PC-9 (cell line): ENCODE measurements at regions not wholly inside any gene's neighbourhood (a gene's known extent, or its start where the extent isn't known, plus 50 kb on each side); places are given as distances from the start of the nearest gene placed in this dataset.

Experiments
- BruUV-seq: library from RNA; stranded (reverse); fragments of 400-500 nt; replicated peaks from 2 replicates; lab custom pipeline; 2021; lab: Mats Ljungman, UMichigan
- CTCF ChIA-PET: fragments of 300-600 bp; sonication (Branson Sonifier 250); formaldehyde crosslinking; loops from one replicate; lab custom pipeline; 2022; ENCODE audit warnings: antibody characterized with exemption; lab: Charles Lee
- POLR2A ChIA-PET: fragments of 300-600 bp; sonication (Branson Sonifier 250); formaldehyde crosslinking; loops from one replicate; lab custom pipeline; 2022; ENCODE audit warnings: antibody characterized with exemption; ENCODE audit not compliant: unreplicated experiment; lab: Charles Lee
- DNase-seq, 2 experiments: peaks; one replicate each; pipeline versions ENCODE4 v3.0.0 to v3.0.0-alpha.2; 2015 to 2022; ENCODE audit warnings: mixed read lengths in 1 of 2
- H2AFZ ChIP-seq: fragments of 200-600 bp; sonication (generic); 2 replicates; pipeline ENCODE4 v1.8.1; 2017; ENCODE audit warnings: antibody characterized with exemption
- H3F3A ChIP-seq: fragments of 200-600 bp; sonication (generic); 2 replicates; pipeline ENCODE4 v1.8.1; 2017; ENCODE audit warnings: antibody characterized with exemption, mild to moderate bottlenecking, low read depth; ENCODE audit not compliant: insufficient read depth
- H3K27ac ChIP-seq: fragments of 200-600 bp; sonication (generic); 2 replicates; pipeline ENCODE4 v1.6.1; 2016; ENCODE audit warnings: mixed run types
- H3K27me3 ChIP-seq: fragments of 200-600 bp; sonication (generic); 2 replicates; pipeline ENCODE4 v1.6.1; 2016; ENCODE audit warnings: low read depth, mixed run types; ENCODE audit not compliant: insufficient read depth
- H3K36me3 ChIP-seq: fragments of 200-600 bp; sonication (generic); 2 replicates; pipeline ENCODE4 v1.6.1; 2016; ENCODE audit warnings: low read depth, mixed run types
- H3K4me1 ChIP-seq: fragments of 200-600 bp; sonication (generic); replicated peaks from 2 replicates; pipeline ENCODE4 v1.6.1; 2016; ENCODE audit warnings: mixed run types; ENCODE audit not compliant: insufficient read depth
- H3K4me2 ChIP-seq: fragments of 200-600 bp; sonication (generic); 2 replicates; pipeline ENCODE4 v1.6.1; 2017; ENCODE audit warnings: mixed run types
- H3K4me3 ChIP-seq: fragments of 200-600 bp; sonication (generic); 2 replicates; pipeline ENCODE4 v1.6.1; 2016; ENCODE audit warnings: mixed run types
- H3K79me2 ChIP-seq: fragments of 200-600 bp; sonication (generic); 2 replicates; pipeline ENCODE4 v1.6.1; 2017; ENCODE audit warnings: low read depth, mixed run types
- H3K9me2 ChIP-seq: fragments of 200-600 bp; sonication (generic); 2 replicates; pipeline ENCODE4 v1.8.1; 2017; ENCODE audit warnings: mild to moderate bottlenecking; ENCODE audit not compliant: insufficient read depth
- H3K9me3 ChIP-seq: fragments of 200-600 bp; sonication (generic); 2 replicates; pipeline ENCODE4 v1.8.1; 2016; ENCODE audit warnings: low read depth; ENCODE audit not compliant: insufficient read depth
- H4K20me1 ChIP-seq: fragments of 200-600 bp; sonication (generic); 2 replicates; pipeline ENCODE4 v1.8.1; 2017; ENCODE audit not compliant: insufficient read depth
- EZH2 ChIP-seq: fragments of 200-600 bp; sonication (generic); IDR thresholded peaks from 2 replicates; pipeline ENCODE4 v1.8.0; 2017; ENCODE audit warnings: antibody characterized with exemption, low read depth
- intact Hi-C: fragments of 100-400 bp; cut with micrococcal nuclease; formaldehyde crosslinking; loops from one replicate; pipeline ENCODE4 v1.10.0; 2022; ENCODE audit not compliant: unreplicated experiment
- TF ChIP-seq, protein P1 (sequence below): fragments of 200-600 bp; sonication (generic); conservative IDR thresholded peaks from 2 replicates; pipeline ENCODE4 v1.6.1; 2017; ENCODE audit warnings: mixed run types, antibody characterized with exemption, mild to moderate bottlenecking, moderate library complexity

- H3K36me3 ChIP-seq, result no peaks in the 10 kb centered on the region
- no peaks in the 10 kb centered on the region for H4K20me1 ChIP-seq
- H3K4me1 ChIP-seq, result no peaks in the 10 kb centered on the region
- no peak overlapping the region for H2AFZ ChIP-seq
- no peak for DNase-seq
- H3K27ac ChIP-seq, result no peak overlapping the region
- no TSS peak for BruUV-seq
- intact Hi-C loops, result no loop called here
- no peaks in the 10 kb centered on the region for H3K9me2 ChIP-seq
- H3K4me3 ChIP-seq, result no peak overlapping the region
- ChIA-PET POLR2A (no interaction called here), CTCF (no interaction called here)
- no peaks in the 10 kb centered on the region for H3K79me2 ChIP-seq
- no peaks in the 10 kb centered on the region for H3F3A ChIP-seq
- peaks cover 40% of the 10 kb centered on the region; the same call in 1 of the 2 replicates for H3K27me3 ChIP-seq
- TF ChIP-seq, protein P1, sequence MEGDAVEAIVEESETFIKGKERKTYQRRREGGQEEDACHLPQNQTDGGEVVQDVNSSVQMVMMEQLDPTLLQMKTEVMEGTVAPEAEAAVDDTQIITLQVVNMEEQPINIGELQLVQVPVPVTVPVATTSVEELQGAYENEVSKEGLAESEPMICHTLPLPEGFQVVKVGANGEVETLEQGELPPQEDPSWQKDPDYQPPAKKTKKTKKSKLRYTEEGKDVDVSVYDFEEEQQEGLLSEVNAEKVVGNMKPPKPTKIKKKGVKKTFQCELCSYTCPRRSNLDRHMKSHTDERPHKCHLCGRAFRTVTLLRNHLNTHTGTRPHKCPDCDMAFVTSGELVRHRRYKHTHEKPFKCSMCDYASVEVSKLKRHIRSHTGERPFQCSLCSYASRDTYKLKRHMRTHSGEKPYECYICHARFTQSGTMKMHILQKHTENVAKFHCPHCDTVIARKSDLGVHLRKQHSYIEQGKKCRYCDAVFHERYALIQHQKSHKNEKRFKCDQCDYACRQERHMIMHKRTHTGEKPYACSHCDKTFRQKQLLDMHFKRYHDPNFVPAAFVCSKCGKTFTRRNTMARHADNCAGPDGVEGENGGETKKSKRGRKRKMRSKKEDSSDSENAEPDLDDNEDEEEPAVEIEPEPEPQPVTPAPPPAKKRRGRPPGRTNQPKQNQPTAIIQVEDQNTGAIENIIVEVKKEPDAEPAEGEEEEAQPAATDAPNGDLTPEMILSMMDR, result no peak
- TF ChIP-seq EZH2, result no peak
- H3K9me3 ChIP-seq, result no peaks in the 10 kb centered on the region
- H3K4me2 ChIP-seq, result no peak overlapping the region
These were observed 79.1 kb upstream of the DYNC1I2 start for GRCh38 chr2:171608168-171608567.

GRCh38 chr2:171610824-171611223 is 76.4 kb upstream of the DYNC1I2 start:
- Histone ChIP-seq H2AFZ (no peak overlapping the region), H3F3A (no peaks in the 10 kb centered on the region), H3K9me2 (no peaks in the 10 kb centered on the region), H3K4me1 (no peaks in the 10 kb centered on the region), H3K36me3 (no peaks in the 10 kb centered on the region), H3K4me2 (no peak overlapping the region), H3K27ac (no peak overlapping the region), H4K20me1 (no peaks in the 10 kb centered on the region), H3K9me3 (peaks cover 4% of the 10 kb centered on the region; the same call in 1 of the 2 replicates), H3K4me3 (no peak overlapping the region), H3K27me3 (peaks cover 35% of the 10 kb centered on the region; the same call in 1 of the 2 replicates), H3K79me2 (no peaks in the 10 kb centered on the region)
- no peak for DNase-seq
- ChIA-PET POLR2A (interaction anchor here (0.6 kb wide), 1 partner anchor 1726 kb away, joined by 3 read pairs; no protein-coding TSS in a partner anchor), CTCF (no interaction called here)
- no peak for TF ChIP-seq EZH2
- TF ChIP-seq, protein P1, result no peak
- intact Hi-C loops, result no loop called here
- BruUV-seq, result no TSS peak

DNA sequence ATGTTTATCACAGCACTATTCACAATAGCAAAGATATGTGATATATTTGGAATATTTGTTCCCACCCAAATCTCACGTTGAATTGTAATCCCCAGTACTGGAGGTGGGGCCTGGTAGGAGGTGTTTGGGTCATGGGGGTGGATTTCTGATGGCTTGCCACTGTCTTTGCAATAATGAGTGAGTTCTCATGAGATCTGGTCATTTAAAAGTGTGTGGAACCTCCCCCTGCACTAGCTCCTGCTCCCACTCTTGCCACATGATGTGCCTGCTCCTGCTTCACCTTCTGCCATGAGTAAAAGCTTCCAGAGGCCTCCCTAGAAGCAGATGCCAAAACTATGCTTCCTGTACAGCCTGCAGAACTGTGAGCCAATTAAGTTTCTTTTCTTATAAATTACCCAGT is 72.2 kb upstream of the DYNC1I2 start:
- H3K9me2 ChIP-seq, result no peaks in the 10 kb centered on the region
- DNase-seq, result no peak
- H3F3A ChIP-seq, result no peaks in the 10 kb centered on the region
- no peaks in the 10 kb centered on the region for H3K4me1 ChIP-seq
- intact Hi-C loops, result no loop called here
- H3K79me2 ChIP-seq, result no peaks in the 10 kb centered on the region
- H4K20me1 ChIP-seq, result no peaks in the 10 kb centered on the region
- ChIA-PET POLR2A (interaction anchor here (0.6 kb wide), 1 partner anchor 152 kb away, joined by 3 read pairs; no protein-coding TSS in a partner anchor), CTCF (no interaction called here)
- peaks cover 4% of the 10 kb centered on the region; the same call in 1 of the 2 replicates for H3K9me3 ChIP-seq
- TF ChIP-seq, protein P1, result no peak
- no peak for TF ChIP-seq EZH2
- no TSS peak for BruUV-seq
- no peak overlapping the region for H3K27ac ChIP-seq
- H3K4me3 ChIP-seq, result no peak overlapping the region
- H3K36me3 ChIP-seq, result no peaks in the 10 kb centered on the region
- no peak overlapping the region for H3K4me2 ChIP-seq
- no peak overlapping the region for H2AFZ ChIP-seq
- peaks cover 25% of the 10 kb centered on the region; the same call in 1 of the 2 replicates for H3K27me3 ChIP-seq
